Pancreas (tissue), 10 donors: ENCODE measurements at regions not wholly inside any gene's neighbourhood (a gene's known extent, or its start where the extent isn't known, plus 50 kb on each side); places are given as distances from the start of the nearest gene placed in this dataset.

Experiments
- ATAC-seq, 4 donors: fragments of 200-7000 bp; cut with Tn5 transposase; one replicate each; pipeline versions ENCODE4 v1.8.0 to v1.9.1; 2020; ENCODE audit warnings: mild to moderate bottlenecking in 4 of 4, moderate library complexity in 4 of 4
- DNase-seq, 6 donors: peaks; one replicate each; pipeline ENCODE4 v3.0.0-alpha.2; 2020
- FAIRE-seq: peaks from 2 replicates; lab custom pipeline; 2012; peaks lifted over from hg19 to GRCh38; lab: Jason Lieb, UNC
- H3K27ac ChIP-seq, 4 donors: fragments of 200-600 bp; sonication (generic); 1 replicate in 3 of 4; 2 replicates in 1 of 4; pipeline versions ENCODE4 v1.5.0 to v1.8.0; 2020
- H3K27me3 ChIP-seq, 4 donors: fragments of 200-600 bp; one replicate each; pipeline ENCODE4 v1.8.0; 2021
- H3K36me3 ChIP-seq, 3 donors: fragments of 200-600 bp; sonication (generic) in 1 of 3; one replicate each; pipeline versions ENCODE4 v1.5.0 to v1.8.0; 2020 to 2021
- H3K4me1 ChIP-seq, 3 donors: fragments of 200-600 bp; one replicate each; pipeline ENCODE4 v1.8.0; 2021
- H3K4me3 ChIP-seq, 4 donors: fragments of 200-600 bp; sonication (generic) in 2 of 4; one replicate each; pipeline versions ENCODE4 v1.5.0 to v1.8.0; 2020 to 2021
- H3K9me3 ChIP-seq, 4 donors: fragments of 200-600 bp; one replicate each; pipeline ENCODE4 v1.8.0; 2021
- CTCF ChIP-seq, 4 donors: fragments of 200-600 bp; sonication (generic) in 3 of 4; IDR thresholded peaks; one replicate each; pipeline versions ENCODE4 v1.5.0 to v1.8.0; 2021; ENCODE audit warnings: antibody characterized with exemption in 4 of 4
- WGBS, 2 donors: extraction: QIAGEN DNeasy Blood & Tissue Kit; methylation state at CpG; one replicate each; pipeline ENCODE4 v1.1.7; 2013; 5-methylcytosine and 5-hydroxymethylcytosine counted together
- intact Hi-C, 3 donors: fragments of 100-400 bp; cut with DNase I; formaldehyde crosslinking; loops; one replicate each; pipeline versions ENCODE4 v1.11.1 to v1.14.2; 2022
- donor health status: healthy with polysubstance abuse.
- donor health status: DM: no; HTN: no; CAD: no; lungs with moderate emphysema.
- donor health status: DM: no; HTN: no; CAD: no.
- donor health status: control.
- donor health status: control.
- donor health status: Bipolar disorder and iron deficiency.
- donor health status: DM: yes; HTN: yes; CAD: no.
- donor health status: DM: no; HTN: no; CAD: no.
- donor health status: DM: no; HTN: no; CAD: no.
- donor health status: DM: yes; HTN: yes; CAD: no.

- no peak for FAIRE-seq
- Histone ChIP-seq H3K36me3 (no peaks in the 10 kb centered on the region), H3K9me3 (no peaks in the 10 kb centered on the region), H3K27me3 (no peaks in the 10 kb centered on the region), H3K4me1 (no peaks in the 10 kb centered on the region), H3K27ac (no peak overlapping the region), H3K4me3 (no peak overlapping the region)
- no peak for TF ChIP-seq CTCF (IDR thresholded peaks at IDR 0.05)
- no peak for ATAC-seq
- DNase-seq = no peak
- 54 to 58% methylated on average over 1 of the region's 1 CpG for WGBS, 2 donors
- intact Hi-C loops = no loop called here
These were observed 222.2 kb upstream of the PRSS16 start for GRCh38 chr6:27025351-27025750.

GRCh38 chr6:27026361-27026760, 221.1 kb upstream of the PRSS16 start:
- no peak for TF ChIP-seq CTCF (IDR thresholded peaks at IDR 0.05)
- Histone ChIP-seq H3K27me3 (no peaks in the 10 kb centered on the region), H3K4me1 (no peaks in the 10 kb centered on the region), H3K9me3 (no peaks in the 10 kb centered on the region), H3K4me3 (no peak overlapping the region), H3K36me3 (no peaks in the 10 kb centered on the region), H3K27ac (no peak overlapping the region)
- 82% methylated on average over 1 of the region's 1 CpG for WGBS, 2 donors
- intact Hi-C loops = no loop called here
- no peak for ATAC-seq
- DNase-seq = no peak
- FAIRE-seq = no peak

GRCh38 chr6:27031302-27031701, 216.2 kb upstream of the PRSS16 start:
- no peaks in the 10 kb centered on the region for H3K27me3 ChIP-seq
- no peaks in the 10 kb centered on the region for H3K36me3 ChIP-seq
- no peak for TF ChIP-seq CTCF (IDR thresholded peaks at IDR 0.05)
- FAIRE-seq = no peak
- WGBS, 2 donors = 91 to 93% methylated on average over 1 of the region's 1 CpG
- DNase-seq = no peak
- no peaks in the 10 kb centered on the region for H3K4me1 ChIP-seq
- no peak for ATAC-seq
- no peak overlapping the region for H3K27ac ChIP-seq
- intact Hi-C loops = no loop called here
- H3K9me3 ChIP-seq = no peaks in the 10 kb centered on the region
- no peak overlapping the region for H3K4me3 ChIP-seq

GRCh38 chr6:27038498-27038897, 209.0 kb upstream of the PRSS16 start:
- Histone ChIP-seq H3K36me3 (no peaks in the 10 kb centered on the region), H3K27ac (no peak overlapping the region), H3K4me3 (no peak overlapping the region), H3K27me3 (peaks cover 0 to 5% (median 0%) of the 10 kb centered on the region in 4 donors), H3K9me3 (no peaks in the 10 kb centered on the region), H3K4me1 (no peaks in the 10 kb centered on the region)
- no peak for FAIRE-seq
- intact Hi-C loops = no loop called here
- TF ChIP-seq CTCF (IDR thresholded peaks at IDR 0.05) = no peak
- DNase-seq = no peak
- no peak for ATAC-seq

GRCh38 chr6:27040244-27041042, 207.1 kb upstream of the PRSS16 start:
- DNase-seq (no peak), FAIRE-seq (no peak), ATAC-seq (no peak)
- Histone ChIP-seq H3K36me3 (no peaks in the 10 kb centered on the region), H3K4me1 (no peaks in the 10 kb centered on the region), H3K27me3 (peaks cover 0 to 5% (median 0%) of the 10 kb centered on the region in 4 donors), H3K27ac (no peak overlapping the region), H3K9me3 (no peaks in the 10 kb centered on the region), H3K4me3 (no peak overlapping the region)
- no peak for TF ChIP-seq CTCF (IDR thresholded peaks at IDR 0.05)
- intact Hi-C loops = no loop called here
- WGBS, 2 donors = 69 to 73% methylated on average over 7 of the region's 7 CpGs
